ENCODE measurements at regions not wholly inside any gene's neighbourhood (a gene's known extent, or its start where the extent isn't known, plus 50 kb on each side); places are given as distances from the start of the nearest gene placed in this dataset.

GRCh38 chr7:23981758-23982157 is 271.7 kb downstream of the STK31 start:
- ChIA-PET RAD21 (ENCODE audit: low non-redundant PET in 1 of 2, low total read pairs in 2 of 2, uncharacterized antibody in 2 of 2, unreplicated experiment in 2 of 2) (no interaction called here), CTCF (no interaction called here), POLR2A (no interaction called here)
- H3K79me2 ChIP-seq (ENCODE audit: insufficient read depth, low read length), result no peaks in the 10 kb centered on the region
- no peak overlapping the region for H3K4me2 ChIP-seq (ENCODE audit: low read length)
- H3K4me1 ChIP-seq (ENCODE audit: control insufficient read depth in 1 of 2, insufficient read depth in 2 of 2, low read length in 2 of 2), result no peaks in the 10 kb centered on the region
- H3K4me3 ChIP-seq (replicated peaks in 1 of 2; ENCODE audit: low read depth in 1 of 2, low read length in 2 of 2), result no peak overlapping the region
- no peak overlapping the region for H2AFZ ChIP-seq (ENCODE audit: low read depth, low read length, poor library complexity, severe bottlenecking)
- no peaks in the 10 kb centered on the region for H3K36me3 ChIP-seq (ENCODE audit: control insufficient read depth in 1 of 2, insufficient read depth in 2 of 2, low read length in 2 of 2)
- intact Hi-C loops (cut with micrococcal nuclease), result no loop called here
- no peaks in the 10 kb centered on the region for H3K9me2 ChIP-seq (ENCODE audit: insufficient read depth)
- H3K9ac ChIP-seq (ENCODE audit: low read length), result no peak overlapping the region
- no peak overlapping the region for H3K27ac ChIP-seq (ENCODE audit: low read depth, low read length)
- H3K9me3 ChIP-seq (ENCODE audit: control insufficient read depth in 1 of 2, insufficient read depth in 1 of 2, low read depth in 1 of 2, low read length in 2 of 2), result no peaks in the 10 kb centered on the region
- no TSS peak for BruUV-seq (replicated peaks)
- DNase-seq (ENCODE audit: low read depth, low spot score) (no peak), ATAC-seq (no peak)
- no peaks in the 10 kb centered on the region for H4K20me1 ChIP-seq (ENCODE audit: insufficient read depth)
- peaks cover 3% of the 10 kb centered on the region for H3K27me3 ChIP-seq (ENCODE audit: insufficient read depth, low read length)
- TF ChIP-seq TCF7L2 (IDR thresholded peaks at IDR 0.05; ENCODE audit: borderline replicate concordance, extremely low read depth, insufficient read depth, insufficient read length) (no peak), ZBTB33 (IDR thresholded peaks at IDR 0.05; ENCODE audit: extremely low read depth, insufficient replicate concordance, low read length) (no peak), ZFX (IDR thresholded peaks at IDR 0.05) (no peak), EGR1 (IDR thresholded peaks at IDR 0.05; ENCODE audit: low read depth) (no peak), ATF3 (IDR thresholded peaks at IDR 0.05) (no peak), POLR2A (IDR thresholded peaks at IDR 0.05; ENCODE audit: borderline replicate concordance, extremely low read depth, insufficient read depth, insufficient read length) (no peak), REST (IDR thresholded peaks at IDR 0.05; ENCODE audit: low read depth) (no peak), ZNF274 (IDR thresholded peaks at IDR 0.05; ENCODE audit: low read depth, low read length) (no peak)
